Kidney (tissue), 13 donors: ENCODE measurements at regions not wholly inside any gene's neighbourhood (a gene's known extent, or its start where the extent isn't known, plus 50 kb on each side); places are given as distances from the start of the nearest gene placed in this dataset.

Experiments used
- DNase-seq, 5 donors: peaks; one replicate each; pipeline ENCODE4 v3.0.0-alpha.2; 2013 to 2020
- FAIRE-seq: peaks from 2 replicates; lab custom pipeline; 2012; peaks lifted over from hg19 to GRCh38; lab: Jason Lieb, UNC
- H3K27ac ChIP-seq, 2 donors: one replicate each; pipeline ENCODE4 v1.7.0; 2013; ENCODE audit warnings: low read depth in 2 of 2, low read length in 2 of 2, inconsistent platforms in 1 of 2
- H3K27me3 ChIP-seq: one replicate; pipeline ENCODE4 v1.7.1; 2013; ENCODE audit warnings: low read length, inconsistent platforms; ENCODE audit not compliant: control insufficient read depth, insufficient read depth
- H3K36me3 ChIP-seq, 3 donors: one replicate each; pipeline versions ENCODE4 v1.7.0 to v1.7.1; 2013; ENCODE audit warnings: low read length in 3 of 3, control low read depth in 1 of 3, inconsistent platforms in 1 of 3; ENCODE audit not compliant: insufficient read depth in 3 of 3, control insufficient read depth in 2 of 3
- H3K4me1 ChIP-seq, 3 donors: one replicate each; pipeline versions ENCODE4 v1.7.0 to v1.7.1; 2013; ENCODE audit warnings: low read length in 3 of 3, inconsistent platforms in 1 of 3, low read depth in 1 of 3; ENCODE audit not compliant: control insufficient read depth in 2 of 3, insufficient read depth in 2 of 3
- H3K4me3 ChIP-seq, 3 donors: one replicate each; pipeline versions ENCODE4 v1.7.0 to v1.8.1; 2013; ENCODE audit warnings: low read length in 3 of 3, control low read depth in 1 of 3, inconsistent platforms in 1 of 3
- H3K9ac ChIP-seq, 3 donors: one replicate each; pipeline versions ENCODE4 v1.7.0 to v1.7.1; 2013; ENCODE audit warnings: low read length in 3 of 3, control low read depth in 1 of 3, inconsistent platforms in 1 of 3
- H3K9me3 ChIP-seq, 3 donors: one replicate each; pipeline versions ENCODE4 v1.7.0 to v1.7.1; 2013; ENCODE audit warnings: low read length in 3 of 3, control low read depth in 1 of 3, inconsistent platforms in 1 of 3; ENCODE audit not compliant: control insufficient read depth in 2 of 3, insufficient read depth in 1 of 3
- intact Hi-C: fragments of 100-400 bp; cut with DNase I; formaldehyde crosslinking; loops from one replicate; pipeline ENCODE4 v1.11.1; 2022
- TF ChIP-seq, protein P1 (sequence below): IDR thresholded peaks from 3 replicates; pipeline ENCODE4 v1.5.1; 2012; ENCODE audit warnings: mild to moderate bottlenecking, moderate library complexity, borderline replicate concordance; ENCODE audit not compliant: insufficient read depth; ENCODE audit errors: extremely low read depth
- donor health status: control.
- donor health status: control.
- donor health status: control.
- donor health status: control.
- donor health status: control.
- donor health status: DM: yes; HTN: yes; CAD: no.
- donor health status: Normal renal cell carcinoma (clear cell type).

DNA sequence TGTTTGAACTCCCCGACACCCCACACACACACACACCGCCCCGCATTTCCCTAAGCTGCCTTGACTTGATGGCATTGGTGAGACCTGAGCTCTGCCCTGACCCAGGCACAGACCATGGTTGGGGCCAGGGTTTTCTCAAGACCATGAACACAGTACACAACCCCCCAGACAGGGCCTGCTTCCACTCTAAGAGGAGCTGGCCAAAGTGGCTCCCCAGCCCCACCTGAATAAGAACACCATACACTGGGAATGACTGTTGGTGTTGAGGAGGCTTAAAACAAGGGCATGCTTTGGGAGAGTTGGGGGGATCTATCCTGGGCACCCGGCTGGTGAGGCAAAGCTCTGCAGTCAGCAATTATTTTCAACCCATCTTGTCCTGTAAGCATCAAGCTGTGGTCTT is 77.6 kb upstream of the SYT6 start:
- Histone ChIP-seq H3K4me3 (no peak overlapping the region), H3K27ac (no peak overlapping the region), H3K4me1 (peaks cover 0 to 8% (median 6%) of the 10 kb centered on the region in 3 donors), H3K36me3 (no peaks in the 10 kb centered on the region), H3K9ac (no peak overlapping the region), H3K27me3 (no peaks in the 10 kb centered on the region), H3K9me3 (no peaks in the 10 kb centered on the region)
- intact Hi-C loops, result no loop called here
- DNase-seq, result no peak
- FAIRE-seq, result no peak
- TF ChIP-seq, protein P1, sequence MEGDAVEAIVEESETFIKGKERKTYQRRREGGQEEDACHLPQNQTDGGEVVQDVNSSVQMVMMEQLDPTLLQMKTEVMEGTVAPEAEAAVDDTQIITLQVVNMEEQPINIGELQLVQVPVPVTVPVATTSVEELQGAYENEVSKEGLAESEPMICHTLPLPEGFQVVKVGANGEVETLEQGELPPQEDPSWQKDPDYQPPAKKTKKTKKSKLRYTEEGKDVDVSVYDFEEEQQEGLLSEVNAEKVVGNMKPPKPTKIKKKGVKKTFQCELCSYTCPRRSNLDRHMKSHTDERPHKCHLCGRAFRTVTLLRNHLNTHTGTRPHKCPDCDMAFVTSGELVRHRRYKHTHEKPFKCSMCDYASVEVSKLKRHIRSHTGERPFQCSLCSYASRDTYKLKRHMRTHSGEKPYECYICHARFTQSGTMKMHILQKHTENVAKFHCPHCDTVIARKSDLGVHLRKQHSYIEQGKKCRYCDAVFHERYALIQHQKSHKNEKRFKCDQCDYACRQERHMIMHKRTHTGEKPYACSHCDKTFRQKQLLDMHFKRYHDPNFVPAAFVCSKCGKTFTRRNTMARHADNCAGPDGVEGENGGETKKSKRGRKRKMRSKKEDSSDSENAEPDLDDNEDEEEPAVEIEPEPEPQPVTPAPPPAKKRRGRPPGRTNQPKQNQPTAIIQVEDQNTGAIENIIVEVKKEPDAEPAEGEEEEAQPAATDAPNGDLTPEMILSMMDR, result no peak

GRCh38 chr1:114229368-114229767 is 75.7 kb upstream of the SYT6 start:
- H3K4me3 ChIP-seq, result no peak overlapping the region
- H3K27me3 ChIP-seq, result no peaks in the 10 kb centered on the region
- H3K9ac ChIP-seq, result no peak overlapping the region
- H3K36me3 ChIP-seq, result no peaks in the 10 kb centered on the region
- TF ChIP-seq, protein P1, result no peak
- no peak for FAIRE-seq
- H3K27ac ChIP-seq, result no peak overlapping the region
- intact Hi-C loops, result no loop called here
- DNase-seq, result no peak
- peaks cover 0 to 8% (median 6%) of the 10 kb centered on the region in 3 donors for H3K4me1 ChIP-seq
- H3K9me3 ChIP-seq, result no peaks in the 10 kb centered on the region

DNA sequence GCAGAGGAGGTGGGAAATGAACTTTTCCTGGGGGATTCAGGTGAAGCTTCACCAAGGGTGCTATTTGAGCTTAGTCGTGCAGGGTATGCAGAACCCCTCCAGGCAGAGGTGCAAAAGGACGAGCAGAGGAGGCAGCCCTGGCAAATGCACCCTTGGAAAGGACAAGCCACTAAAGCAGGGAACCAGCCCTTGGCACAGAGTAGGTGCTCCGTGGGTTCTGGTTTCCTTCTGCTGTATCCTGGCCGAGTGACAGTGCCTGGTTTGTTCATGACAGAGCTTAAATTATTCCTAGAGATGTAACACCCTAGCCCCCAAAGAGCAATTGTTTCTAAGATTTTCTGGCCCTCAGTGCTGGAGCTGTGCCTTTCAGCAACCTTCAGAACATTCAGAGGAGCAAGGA is 73.4 kb upstream of the SYT6 start:
- Histone ChIP-seq H3K4me3 (no peak overlapping the region), H3K36me3 (no peaks in the 10 kb centered on the region), H3K9ac (no peak overlapping the region), H3K27ac (no peak overlapping the region), H3K27me3 (no peaks in the 10 kb centered on the region), H3K4me1 (peaks cover 0 to 8% (median 6%) of the 10 kb centered on the region in 3 donors), H3K9me3 (no peaks in the 10 kb centered on the region)
- no peak for DNase-seq
- intact Hi-C loops, result no loop called here
- no peak for FAIRE-seq
- TF ChIP-seq, protein P1, result no peak
